ENCODE measurements at regions not wholly inside any gene's neighbourhood (a gene's known extent, or its start where the extent isn't known, plus 50 kb on each side); places are given as distances from the start of the nearest gene placed in this dataset.

DNA sequence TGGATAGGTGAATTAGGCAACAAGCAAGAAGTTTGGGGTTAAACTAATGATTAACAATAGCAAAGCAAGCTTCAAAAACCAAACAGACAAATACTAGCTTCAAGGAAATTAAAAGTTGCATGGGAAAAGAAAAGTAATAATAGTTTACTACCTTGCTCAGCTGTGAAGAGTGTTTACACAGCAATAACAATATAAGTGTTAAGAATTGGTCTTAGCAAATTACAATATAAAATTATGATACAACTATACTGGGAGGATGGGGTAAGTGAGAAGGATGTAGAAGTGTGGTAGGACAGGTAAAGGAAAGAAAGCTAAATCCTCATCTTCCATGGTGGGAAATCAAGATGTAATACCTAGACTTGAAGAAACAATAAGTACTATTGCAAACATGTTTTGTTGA lies 137.7 kb upstream of the MAFB start:
- TF ChIP-seq TCF12 (IDR thresholded peaks at IDR 0.05; ENCODE audit: low read depth) (no peak), ZBTB7A (IDR thresholded peaks at IDR 0.05; ENCODE audit: low read depth) (no peak), YY1 (IDR thresholded peaks at IDR 0.05; ENCODE audit: low read depth) (no peak), EGR1 (IDR thresholded peaks at IDR 0.05) (no peak), CREB1 (IDR thresholded peaks at IDR 0.05; ENCODE audit: low read depth) (no peak), NFIC (IDR thresholded peaks at IDR 0.05) (no peak), TEAD4 (IDR thresholded peaks at IDR 0.05) (no peak), TAF1 (IDR thresholded peaks at IDR 0.05; ENCODE audit: low read depth) (no peak), EP300 (IDR thresholded peaks at IDR 0.05; ENCODE audit: borderline replicate concordance) (no peak)
- TF ChIP-seq, protein P1, sequence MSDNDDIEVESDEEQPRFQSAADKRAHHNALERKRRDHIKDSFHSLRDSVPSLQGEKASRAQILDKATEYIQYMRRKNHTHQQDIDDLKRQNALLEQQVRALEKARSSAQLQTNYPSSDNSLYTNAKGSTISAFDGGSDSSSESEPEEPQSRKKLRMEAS (IDR thresholded peaks at IDR 0.05), result no peak
- TF ChIP-seq, protein P2, sequence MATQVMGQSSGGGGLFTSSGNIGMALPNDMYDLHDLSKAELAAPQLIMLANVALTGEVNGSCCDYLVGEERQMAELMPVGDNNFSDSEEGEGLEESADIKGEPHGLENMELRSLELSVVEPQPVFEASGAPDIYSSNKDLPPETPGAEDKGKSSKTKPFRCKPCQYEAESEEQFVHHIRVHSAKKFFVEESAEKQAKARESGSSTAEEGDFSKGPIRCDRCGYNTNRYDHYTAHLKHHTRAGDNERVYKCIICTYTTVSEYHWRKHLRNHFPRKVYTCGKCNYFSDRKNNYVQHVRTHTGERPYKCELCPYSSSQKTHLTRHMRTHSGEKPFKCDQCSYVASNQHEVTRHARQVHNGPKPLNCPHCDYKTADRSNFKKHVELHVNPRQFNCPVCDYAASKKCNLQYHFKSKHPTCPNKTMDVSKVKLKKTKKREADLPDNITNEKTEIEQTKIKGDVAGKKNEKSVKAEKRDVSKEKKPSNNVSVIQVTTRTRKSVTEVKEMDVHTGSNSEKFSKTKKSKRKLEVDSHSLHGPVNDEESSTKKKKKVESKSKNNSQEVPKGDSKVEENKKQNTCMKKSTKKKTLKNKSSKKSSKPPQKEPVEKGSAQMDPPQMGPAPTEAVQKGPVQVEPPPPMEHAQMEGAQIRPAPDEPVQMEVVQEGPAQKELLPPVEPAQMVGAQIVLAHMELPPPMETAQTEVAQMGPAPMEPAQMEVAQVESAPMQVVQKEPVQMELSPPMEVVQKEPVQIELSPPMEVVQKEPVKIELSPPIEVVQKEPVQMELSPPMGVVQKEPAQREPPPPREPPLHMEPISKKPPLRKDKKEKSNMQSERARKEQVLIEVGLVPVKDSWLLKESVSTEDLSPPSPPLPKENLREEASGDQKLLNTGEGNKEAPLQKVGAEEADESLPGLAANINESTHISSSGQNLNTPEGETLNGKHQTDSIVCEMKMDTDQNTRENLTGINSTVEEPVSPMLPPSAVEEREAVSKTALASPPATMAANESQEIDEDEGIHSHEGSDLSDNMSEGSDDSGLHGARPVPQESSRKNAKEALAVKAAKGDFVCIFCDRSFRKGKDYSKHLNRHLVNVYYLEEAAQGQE (IDR thresholded peaks at IDR 0.05; ENCODE audit: low read depth), result no peak
- TF ChIP-seq, protein P3, sequence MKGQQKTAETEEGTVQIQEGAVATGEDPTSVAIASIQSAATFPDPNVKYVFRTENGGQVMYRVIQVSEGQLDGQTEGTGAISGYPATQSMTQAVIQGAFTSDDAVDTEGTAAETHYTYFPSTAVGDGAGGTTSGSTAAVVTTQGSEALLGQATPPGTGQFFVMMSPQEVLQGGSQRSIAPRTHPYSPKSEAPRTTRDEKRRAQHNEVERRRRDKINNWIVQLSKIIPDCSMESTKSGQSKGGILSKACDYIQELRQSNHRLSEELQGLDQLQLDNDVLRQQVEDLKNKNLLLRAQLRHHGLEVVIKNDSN (IDR thresholded peaks at IDR 0.05), result no peak

DNA sequence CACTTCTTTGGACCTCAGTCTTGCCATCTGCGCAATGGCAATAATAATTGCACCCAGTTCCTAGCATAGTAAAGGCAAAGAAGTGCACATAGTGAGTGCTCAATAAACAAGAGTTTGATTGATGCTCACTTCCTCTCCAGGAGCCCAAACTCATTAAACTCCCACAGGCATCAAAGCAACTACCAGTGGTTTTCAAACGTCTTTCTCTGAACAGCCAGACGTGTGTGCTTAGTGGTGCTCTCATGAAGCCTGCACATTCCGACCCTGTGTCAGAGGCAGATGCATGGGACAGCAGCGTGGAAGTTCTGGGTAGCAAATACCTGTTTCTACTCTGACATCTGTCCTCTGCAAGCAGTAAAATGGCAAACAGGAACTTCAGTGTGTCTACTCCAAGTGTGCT lies 146.3 kb upstream of the MAFB start:
- TF ChIP-seq, protein P3 (IDR thresholded peaks at IDR 0.05), result no peak

DNA sequence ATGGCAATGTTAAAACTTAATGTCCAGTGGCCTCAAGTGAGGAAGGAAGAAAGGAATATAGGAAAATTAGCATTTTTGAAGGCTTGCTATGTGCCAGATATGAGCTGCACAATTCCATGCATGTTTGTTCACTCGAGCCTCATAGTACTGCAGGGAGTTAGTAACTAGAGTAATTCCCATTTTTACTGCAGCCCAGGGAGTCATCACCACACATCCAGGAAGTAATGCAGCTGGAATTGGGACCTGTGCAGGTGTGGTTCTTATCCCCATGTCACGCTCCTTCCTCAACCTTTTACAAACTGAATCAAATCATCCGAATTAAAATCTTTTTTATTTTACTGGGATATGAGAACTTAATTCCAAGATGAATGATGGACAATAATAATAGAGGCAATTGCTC lies 149.5 kb upstream of the MAFB start:
- TF ChIP-seq, protein P1 (IDR thresholded peaks at IDR 0.05), result no peak
- TF ChIP-seq EGR1 (IDR thresholded peaks at IDR 0.05), result no peak
- TF ChIP-seq NFIC (IDR thresholded peaks at IDR 0.05), result no peak
- no peak for TF ChIP-seq RAD21 (IDR thresholded peaks at IDR 0.05; ENCODE audit: low read depth)
- TF ChIP-seq CEBPB (IDR thresholded peaks at IDR 0.05), result no peak
- TF ChIP-seq TCF12 (IDR thresholded peaks at IDR 0.05; ENCODE audit: low read depth), result no peak
- no peak for TF ChIP-seq ZBTB7A (IDR thresholded peaks at IDR 0.05; ENCODE audit: low read depth)
- TF ChIP-seq, protein P2 (IDR thresholded peaks at IDR 0.05; ENCODE audit: low read depth), result no peak
- TF ChIP-seq, protein P3 (IDR thresholded peaks at IDR 0.05), result no peak
- no peak for TF ChIP-seq FOXM1 (IDR thresholded peaks at IDR 0.05; ENCODE audit: borderline replicate concordance, low read depth)
- TF ChIP-seq CREB1 (IDR thresholded peaks at IDR 0.05; ENCODE audit: low read depth), result no peak
- TF ChIP-seq EP300 (IDR thresholded peaks at IDR 0.05; ENCODE audit: borderline replicate concordance), result no peak
- no peak for TF ChIP-seq YY1 (IDR thresholded peaks at IDR 0.05; ENCODE audit: low read depth)

DNA sequence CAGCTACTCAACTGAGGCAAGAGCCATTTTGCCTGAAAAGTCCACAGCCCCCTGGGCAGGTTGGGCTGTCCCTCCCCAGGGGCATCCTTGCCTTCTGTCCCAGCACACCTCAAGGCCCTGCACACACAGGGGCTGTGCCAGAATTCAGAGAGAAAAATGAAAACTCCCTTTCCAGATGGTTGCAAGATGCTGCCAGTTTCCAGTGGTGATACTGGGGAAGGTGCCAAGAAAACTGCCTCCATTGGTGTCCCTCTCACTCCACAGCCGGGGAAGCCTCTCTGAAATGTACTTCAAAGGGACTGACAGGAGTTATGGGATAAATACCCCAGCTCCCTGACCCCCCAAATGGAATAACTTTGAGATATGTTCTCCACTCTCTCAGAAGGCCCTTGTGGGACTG lies 154.2 kb upstream of the MAFB start:
- TF ChIP-seq EP300 (IDR thresholded peaks at IDR 0.05; ENCODE audit: borderline replicate concordance) (no peak), FOXM1 (IDR thresholded peaks at IDR 0.05; ENCODE audit: borderline replicate concordance, low read depth) (no peak), EGR1 (IDR thresholded peaks at IDR 0.05) (no peak), RAD21 (IDR thresholded peaks at IDR 0.05; ENCODE audit: low read depth) (no peak), NFIC (IDR thresholded peaks at IDR 0.05) (no peak), TCF12 (IDR thresholded peaks at IDR 0.05; ENCODE audit: low read depth) (no peak), ZBTB7A (IDR thresholded peaks at IDR 0.05; ENCODE audit: low read depth) (no peak), YY1 (IDR thresholded peaks at IDR 0.05; ENCODE audit: low read depth) (no peak), CREB1 (IDR thresholded peaks at IDR 0.05; ENCODE audit: low read depth) (no peak), CEBPB (IDR thresholded peaks at IDR 0.05) (no peak), TEAD4 (IDR thresholded peaks at IDR 0.05) (no peak), TAF1 (IDR thresholded peaks at IDR 0.05; ENCODE audit: low read depth) (no peak)
- TF ChIP-seq, protein P3 (IDR thresholded peaks at IDR 0.05), result no peak
- TF ChIP-seq, protein P2 (IDR thresholded peaks at IDR 0.05; ENCODE audit: low read depth), result no peak
- TF ChIP-seq, protein P1 (IDR thresholded peaks at IDR 0.05), result no peak

All from Ishikawa (cell line).